H1 (cell line): ENCODE measurements at regions not wholly inside any gene's neighbourhood (a gene's known extent, or its start where the extent isn't known, plus 50 kb on each side); places are given as distances from the start of the nearest gene placed in this dataset.

Source experiments
- CTCF ChIA-PET: fragments of 300-600 bp; sonication (Branson Sonifier 250); formaldehyde crosslinking; loops from one replicate; lab custom pipeline; 2021; ENCODE audit not compliant: partially characterized antibody; lab: Charles Lee
- POLR2A ChIA-PET: fragments of 300-600 bp; sonication (Branson Sonifier 250); formaldehyde crosslinking; loops from one replicate; lab custom pipeline; 2021; ENCODE audit warnings: inconsistent platforms; ENCODE audit not compliant: partially characterized antibody; lab: Charles Lee
- DNase-seq, 2 experiments: peaks; one replicate each; pipeline versions ENCODE4 v3.0.0 to v3.0.0-alpha.2; 2010 to 2022; ENCODE audit warnings: low spot score in 2 of 2, low read depth in 1 of 2, mixed read lengths in 1 of 2
- FAIRE-seq: peaks from 2 replicates; lab custom pipeline; 2011; peaks lifted over from hg19 to GRCh38; lab: Jason Lieb, UNC
- H2AFZ ChIP-seq: 2 replicates; pipeline ENCODE4 v1.8.1; 2012; ENCODE audit warnings: low read length, inconsistent platforms
- H2AK5ac ChIP-seq: 2 replicates; pipeline ENCODE4 v1.6.1; 2013; ENCODE audit warnings: low read depth, low read length
- H2BK120ac ChIP-seq: replicated peaks from 2 replicates; pipeline ENCODE3; 2013; ENCODE audit warnings: low read depth, low read length, inconsistent platforms
- H2BK12ac ChIP-seq: 2 replicates; pipeline ENCODE4 v1.6.1; 2013; ENCODE audit warnings: low read depth, low read length
- H2BK15ac ChIP-seq: 2 replicates; pipeline ENCODE4 v1.6.1; 2013; ENCODE audit warnings: low read length
- H2BK20ac ChIP-seq: 2 replicates; pipeline ENCODE4 v1.6.1; 2013; ENCODE audit warnings: low read length
- H2BK5ac ChIP-seq: 2 replicates; pipeline ENCODE4 v1.6.1; 2013; ENCODE audit warnings: low read depth, low read length
- H3K14ac ChIP-seq: 2 replicates; pipeline ENCODE4 v1.6.1; 2013; ENCODE audit warnings: inconsistent platforms; ENCODE audit not compliant: insufficient read length
- H3K18ac ChIP-seq: 2 replicates; pipeline ENCODE4 v1.6.1; 2013; ENCODE audit warnings: low read length; ENCODE audit errors: extremely low read depth
- H3K23ac ChIP-seq: 2 replicates; pipeline ENCODE4 v1.6.1; 2013; ENCODE audit warnings: inconsistent platforms; ENCODE audit not compliant: insufficient read length
- H3K23me2 ChIP-seq: 2 replicates; pipeline ENCODE4 v1.6.1; 2013; ENCODE audit warnings: low read depth, low read length
- H3K27ac ChIP-seq: 2 replicates; pipeline ENCODE4 v1.6.1; 2011; ENCODE audit warnings: low read depth, low read length, inconsistent platforms
- H3K27me3 ChIP-seq, 4 experiments: replicated peaks in 1 of 4; 1 replicate in 1 of 4; 2 replicates in 3 of 4; pipeline versions ENCODE4 v1.6.1 to v1.8.1; 2011 to 2013; ENCODE audit warnings: low read length in 3 of 4, mild to moderate bottlenecking in 3 of 4, inconsistent platforms in 2 of 4, mixed read lengths in 2 of 4, moderate library complexity in 1 of 4; ENCODE audit not compliant: control insufficient read depth in 3 of 4, insufficient read depth in 3 of 4; ENCODE audit errors: extremely low read depth in 1 of 4
- H3K36me3 ChIP-seq, 4 experiments: 2 replicates each; pipeline versions ENCODE4 v1.6.1 to v1.8.1; 2011 to 2013; ENCODE audit warnings: mild to moderate bottlenecking in 4 of 4, low read length in 3 of 4, moderate library complexity in 2 of 4, control low read depth in 1 of 4, inconsistent platforms in 1 of 4; ENCODE audit not compliant: insufficient read depth in 4 of 4, control insufficient read depth in 2 of 4
- H3K4ac ChIP-seq: replicated peaks from 2 replicates; pipeline ENCODE3; 2013; ENCODE audit warnings: low read length, low read depth, mixed read lengths, inconsistent platforms; ENCODE audit not compliant: insufficient read length
- H3K4me1 ChIP-seq, 4 experiments: replicated peaks in 1 of 4; 1 replicate in 1 of 4; 2 replicates in 3 of 4; pipeline versions ENCODE4 v1.6.1 to v1.8.1; 2011 to 2013; ENCODE audit warnings: low read length in 3 of 4, inconsistent platforms in 2 of 4, mixed read lengths in 1 of 4; ENCODE audit not compliant: insufficient read depth in 4 of 4, control insufficient read depth in 3 of 4
- H3K4me2 ChIP-seq, 2 experiments: 2 replicates each; pipeline versions ENCODE4 v1.6.1 to v1.8.1; 2011 to 2013; ENCODE audit warnings: low read depth in 2 of 2, low read length in 2 of 2, control low read depth in 1 of 2, inconsistent platforms in 1 of 2, mild to moderate bottlenecking in 1 of 2; ENCODE audit not compliant: insufficient read depth in 1 of 2
- H3K4me3 ChIP-seq, 4 experiments: fragments of 200-600, 300-600 bp in 1 of 4; sonication (generic), shearing (Covaris generic), sonication (Bioruptor Twin) in 1 of 4; 2 replicates each; pipeline versions ENCODE4 v1.5.1 to v1.8.1; 2011 to 2016; ENCODE audit warnings: low read length in 4 of 4, low read depth in 3 of 4, control low read depth in 2 of 4, inconsistent platforms in 2 of 4, mild to moderate bottlenecking in 2 of 4, mixed read lengths in 1 of 4, moderate library complexity in 1 of 4; ENCODE audit not compliant: insufficient read depth in 2 of 4; ENCODE audit errors: extremely low read depth in 1 of 4
- H3K56ac ChIP-seq: replicated peaks from 2 replicates; pipeline ENCODE3; 2013; ENCODE audit warnings: low read depth, mild to moderate bottlenecking, mixed read lengths, low read length, inconsistent platforms; ENCODE audit not compliant: insufficient read length
- H3K79me1 ChIP-seq: 2 replicates; pipeline ENCODE4 v1.6.1; 2013; ENCODE audit warnings: low read depth, low read length, control low read depth
- H3K79me2 ChIP-seq, 2 experiments: 2 replicates each; pipeline versions ENCODE4 v1.6.1 to v1.8.1; 2012 to 2013; ENCODE audit warnings: low read length in 2 of 2, mild to moderate bottlenecking in 2 of 2, inconsistent platforms in 1 of 2; ENCODE audit not compliant: insufficient read depth in 2 of 2, control insufficient read depth in 1 of 2
- H3K9ac ChIP-seq, 4 experiments: replicated peaks in 1 of 4; 1 replicate in 1 of 4; 2 replicates in 3 of 4; pipeline versions ENCODE4 v1.6.1 to v1.8.1; 2011 to 2013; ENCODE audit warnings: low read depth in 3 of 4, low read length in 3 of 4, control low read depth in 2 of 4, mild to moderate bottlenecking in 2 of 4, moderate library complexity in 2 of 4, inconsistent platforms in 1 of 4; ENCODE audit errors: extremely low read depth in 1 of 4
- H3K9me3 ChIP-seq, 2 experiments: 2 replicates each; pipeline versions ENCODE4 v1.6.1 to v1.8.1; 2012 to 2013; ENCODE audit warnings: mild to moderate bottlenecking in 2 of 2, moderate library complexity in 2 of 2, control low read depth in 1 of 2, inconsistent platforms in 1 of 2, low read depth in 1 of 2, low read length in 1 of 2, mixed read lengths in 1 of 2; ENCODE audit not compliant: insufficient read depth in 2 of 2
- H4K20me1 ChIP-seq, 2 experiments: replicated peaks in 1 of 2; 2 replicates each; pipeline versions ENCODE3 to v1.8.1; 2011 to 2013; ENCODE audit warnings: inconsistent platforms in 2 of 2, low read length in 2 of 2, mild to moderate bottlenecking in 1 of 2; ENCODE audit not compliant: insufficient read depth in 2 of 2, control insufficient read depth in 1 of 2
- H4K5ac ChIP-seq: 2 replicates; pipeline ENCODE4 v1.6.1; 2013; ENCODE audit warnings: low read length, low read depth, mixed read lengths, inconsistent platforms; ENCODE audit not compliant: insufficient read length
- H4K8ac ChIP-seq: 2 replicates; pipeline ENCODE4 v1.8.0; 2013; ENCODE audit warnings: mild to moderate bottlenecking, moderate library complexity, low read length, inconsistent platforms; ENCODE audit not compliant: insufficient read depth; ENCODE audit errors: extremely low read depth
- H4K91ac ChIP-seq: replicated peaks from 2 replicates; pipeline ENCODE3; 2013; ENCODE audit warnings: low read length, mixed read lengths, inconsistent platforms; ENCODE audit not compliant: insufficient read length
- BACH1 ChIP-seq: IDR thresholded peaks from 2 replicates; pipeline ENCODE4 v1.6.1; 2012; ENCODE audit warnings: low read length, improper control_type of control experiment
- BCL11A ChIP-seq, 2 experiments: IDR thresholded peaks; one replicate each; pipeline ENCODE4 v1.6.1; 2011; ENCODE audit warnings: low read depth in 2 of 2, low read length in 2 of 2, mild to moderate bottlenecking in 2 of 2
- CHD2 ChIP-seq: IDR thresholded peaks from 2 replicates; pipeline ENCODE4 v1.6.1; 2012; ENCODE audit warnings: low read length, improper control_type of control experiment
- EZH2 ChIP-seq: fragments of 200-600 bp; sonication (generic); IDR thresholded peaks from 2 replicates; pipeline ENCODE4 v1.7.1; 2012; ENCODE audit warnings: low read depth, mild to moderate bottlenecking, moderate library complexity, low read length, inconsistent platforms; ENCODE audit not compliant: severe bottlenecking
- FOSL1 ChIP-seq: IDR thresholded peaks from 2 replicates; pipeline ENCODE4 v1.6.1; 2011; ENCODE audit warnings: mild to moderate bottlenecking, low read depth, low read length, moderate library complexity; ENCODE audit not compliant: insufficient read depth
- HDAC6 ChIP-seq: IDR thresholded peaks from one replicate; pipeline ENCODE4 v1.7.1; 2012; ENCODE audit warnings: low read depth, mild to moderate bottlenecking, inconsistent platforms, low read length, moderate library complexity
- NRF1 ChIP-seq: IDR thresholded peaks from 2 replicates; pipeline ENCODE4 v1.6.1; 2011; ENCODE audit warnings: mild to moderate bottlenecking, low read depth, low read length, improper control_type of control experiment
- POLR2AphosphoS5 ChIP-seq: IDR thresholded peaks from 2 replicates; pipeline ENCODE4 v1.6.1; 2011; ENCODE audit warnings: low read depth, low read length
- SP1 ChIP-seq: IDR thresholded peaks from 2 replicates; pipeline ENCODE4 v1.6.1; 2011; ENCODE audit warnings: low read depth, low read length
- SP4 ChIP-seq: IDR thresholded peaks from 2 replicates; pipeline ENCODE4 v1.6.1; 2012; ENCODE audit warnings: low read length, inconsistent platforms
- SRF ChIP-seq: IDR thresholded peaks from 2 replicates; pipeline ENCODE4 v1.6.1; 2011; ENCODE audit warnings: mild to moderate bottlenecking, low read depth, low read length, moderate library complexity
- TAF1 ChIP-seq: IDR thresholded peaks from 2 replicates; pipeline ENCODE4 v1.6.1; 2011; ENCODE audit warnings: mild to moderate bottlenecking, low read depth, low read length
- TAF7 ChIP-seq: optimal IDR thresholded peaks from 2 replicates; pipeline ENCODE3; 2011; ENCODE audit warnings: low read depth, mild to moderate bottlenecking, inconsistent platforms, low read length, moderate library complexity, borderline replicate concordance
- WGBS, 2 experiments: shearing (Covaris generic) in 1 of 2; methylation state at CpG; one replicate each; pipeline versions ENCODE4 v1.1.6 to v1.1.7; 2013 to 2015; ENCODE audit warnings: low lambda C conversion rate in 2 of 2, mixed read lengths in 2 of 2, inconsistent platforms in 1 of 2, low coverage in 1 of 2, missing lambda C conversion rate in 1 of 2; ENCODE audit not compliant: insufficient replicate concordance in 2 of 2, insufficient coverage in 1 of 2, insufficient read length in 1 of 2; ENCODE audit errors: extremely low coverage in 1 of 2, missing lambda C conversion rate in 1 of 2; 5-methylcytosine and 5-hydroxymethylcytosine counted together
- TF ChIP-seq, protein P1 (sequence below): IDR thresholded peaks from 2 replicates; pipeline ENCODE4 v1.6.1; 2012; ENCODE audit warnings: inconsistent platforms

- Histone ChIP-seq H4K8ac (no peak overlapping the region), H2BK5ac (no peak overlapping the region), H2BK12ac (no peak overlapping the region), H3K14ac (no peak overlapping the region), H3K27ac (no peak overlapping the region), H4K5ac (no peak overlapping the region), H3K18ac (no peak overlapping the region), H3K4me2 (no peak overlapping the region), H3K36me3 (no peaks in the 10 kb centered on the region), H2AFZ (no peak overlapping the region), H2BK20ac (no peak overlapping the region), H3K79me2 (no peaks in the 10 kb centered on the region), H3K79me1 (no peaks in the 10 kb centered on the region), H3K23me2 (no peaks in the 10 kb centered on the region), H3K9ac (no peak overlapping the region), H4K20me1 (no peaks in the 10 kb centered on the region), H3K4ac (no peak overlapping the region), H3K9me3 (no peaks in the 10 kb centered on the region), H3K56ac (no peak overlapping the region), H3K4me1 (0 out of 7 replicates have a peak, but pooled peaks cover 0 to 2% (median 0%) of the 10 kb centered on the region in 4 experiments), H2AK5ac (no peak overlapping the region), H2BK15ac (peak overlapping the region; percentile 38; the same call in 1 of the 2 replicates), H3K4me3 (no peak overlapping the region), H2BK120ac (no peak overlapping the region), H3K23ac (no peak overlapping the region), H4K91ac (no peak overlapping the region), H3K27me3 (no peaks in the 10 kb centered on the region)
- ChIA-PET POLR2A (interaction anchor here (2.3 to 11.9 kb wide), 2 partner anchors 11 to 19 kb away, joined by 9 to 125 read pairs; no protein-coding TSS in a partner anchor), CTCF (interaction anchor here (0.6 to 4.5 kb wide), 10 partner anchors 8 to 381 kb away, joined by 3 to 28 read pairs (median 3); no protein-coding TSS in a partner anchor)
- WGBS, 2 experiments, result 98% methylated on average over 9 of the region's 9 CpGs; no CpG with 5 or more reads in 1 of the 2 experiments
- FAIRE-seq (no peak), DNase-seq (no peak)
- TF ChIP-seq SRF (no peak), HDAC6 (no peak), TAF1 (no peak), EZH2 (no peak), POLR2AphosphoS5 (no peak), TAF7 (no peak), SP4 (no peak), CHD2 (no peak), FOSL1 (no peak), BACH1 (no peak), NRF1 (no peak), BCL11A (IDR thresholded peaks at IDR 0.05; ENCODE audit: low read depth in 2 of 2, low read length in 2 of 2) (no peak), SP1 (no peak)
- TF ChIP-seq, protein P1, sequence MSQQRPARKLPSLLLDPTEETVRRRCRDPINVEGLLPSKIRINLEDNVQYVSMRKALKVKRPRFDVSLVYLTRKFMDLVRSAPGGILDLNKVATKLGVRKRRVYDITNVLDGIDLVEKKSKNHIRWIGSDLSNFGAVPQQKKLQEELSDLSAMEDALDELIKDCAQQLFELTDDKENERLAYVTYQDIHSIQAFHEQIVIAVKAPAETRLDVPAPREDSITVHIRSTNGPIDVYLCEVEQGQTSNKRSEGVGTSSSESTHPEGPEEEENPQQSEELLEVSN, result no peak
Observed at GRCh38 chr7:22874904-22875303, 52.3 kb upstream of the TOMM7 start.
